ENCODE measurements at regions not wholly inside any gene's neighbourhood (a gene's known extent, or its start where the extent isn't known, plus 50 kb on each side); places are given as distances from the start of the nearest gene placed in this dataset.
"Not testable (repeated sequence)": the region's sequence is repeated elsewhere in the genome, so short reads cannot be mapped to it uniquely, and the experiment has no call there.

DNA sequence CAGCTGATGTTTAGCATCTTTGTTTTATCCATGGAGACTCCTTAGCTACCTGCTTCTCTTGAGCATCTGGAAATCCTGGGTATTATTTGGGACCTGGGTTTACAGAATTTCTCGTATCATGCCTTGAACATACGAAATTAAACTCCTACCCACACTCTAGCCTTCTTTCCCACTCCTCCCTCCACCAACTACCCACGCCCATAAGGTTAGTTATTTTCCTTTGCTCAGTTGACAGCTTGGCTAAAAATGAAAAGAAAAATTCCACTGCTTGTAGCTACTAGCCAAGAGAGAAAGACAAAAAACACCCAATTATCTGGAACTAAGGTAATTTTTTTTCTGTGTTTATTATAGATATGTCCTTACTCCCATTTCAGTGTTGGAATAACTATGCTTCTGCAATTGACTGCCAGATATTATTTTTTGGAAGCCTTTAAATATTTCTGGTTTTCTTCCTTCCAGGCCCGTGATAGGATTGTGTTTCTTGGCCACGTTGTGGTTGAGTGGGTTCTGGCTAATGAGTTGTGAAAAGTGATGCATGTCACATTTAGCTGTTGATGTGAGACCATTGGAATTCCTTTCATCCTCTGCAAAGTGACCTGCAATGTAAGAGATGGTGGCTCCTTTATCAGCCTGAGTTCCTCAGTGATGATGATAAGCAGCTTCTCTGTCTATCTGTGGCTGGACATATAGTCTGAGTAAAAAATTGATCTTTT lies 308.1 kb downstream of the LRRC70 start:
- Mint-ChIP-seq H3K27ac (ENCODE audit: unreplicated experiment) (no peak overlapping the region), H3K4me1 (ENCODE audit: low read depth, unreplicated experiment) (no peaks in the 10 kb centered on the region), H3K27me3 (ENCODE audit: unreplicated experiment) (no peaks in the 10 kb centered on the region), H3K36me3 (ENCODE audit: insufficient read depth, unreplicated experiment) (no peaks in the 10 kb centered on the region), H3K4me3 (ENCODE audit: low read depth, unreplicated experiment) (no peak overlapping the region), H3K9me3 (ENCODE audit: low read depth, unreplicated experiment) (no peaks in the 10 kb centered on the region)
- TF ChIP-seq, protein P1, sequence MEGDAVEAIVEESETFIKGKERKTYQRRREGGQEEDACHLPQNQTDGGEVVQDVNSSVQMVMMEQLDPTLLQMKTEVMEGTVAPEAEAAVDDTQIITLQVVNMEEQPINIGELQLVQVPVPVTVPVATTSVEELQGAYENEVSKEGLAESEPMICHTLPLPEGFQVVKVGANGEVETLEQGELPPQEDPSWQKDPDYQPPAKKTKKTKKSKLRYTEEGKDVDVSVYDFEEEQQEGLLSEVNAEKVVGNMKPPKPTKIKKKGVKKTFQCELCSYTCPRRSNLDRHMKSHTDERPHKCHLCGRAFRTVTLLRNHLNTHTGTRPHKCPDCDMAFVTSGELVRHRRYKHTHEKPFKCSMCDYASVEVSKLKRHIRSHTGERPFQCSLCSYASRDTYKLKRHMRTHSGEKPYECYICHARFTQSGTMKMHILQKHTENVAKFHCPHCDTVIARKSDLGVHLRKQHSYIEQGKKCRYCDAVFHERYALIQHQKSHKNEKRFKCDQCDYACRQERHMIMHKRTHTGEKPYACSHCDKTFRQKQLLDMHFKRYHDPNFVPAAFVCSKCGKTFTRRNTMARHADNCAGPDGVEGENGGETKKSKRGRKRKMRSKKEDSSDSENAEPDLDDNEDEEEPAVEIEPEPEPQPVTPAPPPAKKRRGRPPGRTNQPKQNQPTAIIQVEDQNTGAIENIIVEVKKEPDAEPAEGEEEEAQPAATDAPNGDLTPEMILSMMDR (IDR thresholded peaks at IDR 0.05; ENCODE audit: unreplicated experiment): no peak
- intact Hi-C loops (cut with micrococcal nuclease; ENCODE audit: unreplicated experiment): no loop called here
- CTCF ChIA-PET: interaction anchor here (0.7 kb wide), 1 partner anchor 427 kb away, joined by 3 read pairs; no protein-coding TSS in a partner anchor
- DNase-seq: peak; percentile 3
- no TSS peak for BruUV-seq (replicated peaks)

DNA sequence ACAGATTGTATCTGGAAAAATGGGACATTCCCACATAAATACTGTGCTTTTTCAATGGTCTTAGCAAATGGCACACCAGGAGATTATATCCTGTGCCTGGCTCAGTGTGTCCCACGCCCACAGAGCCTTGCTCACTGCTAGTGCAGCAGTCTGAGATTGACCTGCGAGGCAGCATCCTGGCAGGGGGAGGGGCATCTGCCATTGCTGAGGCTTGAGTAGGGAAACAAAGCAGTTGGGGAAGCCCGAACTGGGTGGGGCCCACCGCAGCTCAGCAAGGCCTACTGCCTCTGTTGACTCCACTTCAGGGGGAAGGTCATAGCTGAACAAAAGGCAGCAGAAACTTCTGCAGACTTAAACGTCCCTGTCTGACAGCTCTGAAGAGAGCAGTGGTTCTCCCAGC lies 258.7 kb downstream of the LRRC70 start:
- peaks cover 12% of the 10 kb centered on the region for H3K9me3 Mint-ChIP-seq (ENCODE audit: low read depth, unreplicated experiment)
- H3K27ac Mint-ChIP-seq (ENCODE audit: unreplicated experiment); H3K36me3 Mint-ChIP-seq (ENCODE audit: insufficient read depth, unreplicated experiment); CTCF ChIA-PET; H3K4me1 Mint-ChIP-seq (ENCODE audit: low read depth, unreplicated experiment); H3K27me3 Mint-ChIP-seq (ENCODE audit: unreplicated experiment); H3K4me3 Mint-ChIP-seq (ENCODE audit: low read depth, unreplicated experiment); BruUV-seq (replicated peaks); intact Hi-C loops (cut with micrococcal nuclease; ENCODE audit: unreplicated experiment); DNase-seq: not testable (repeated sequence)

DNA sequence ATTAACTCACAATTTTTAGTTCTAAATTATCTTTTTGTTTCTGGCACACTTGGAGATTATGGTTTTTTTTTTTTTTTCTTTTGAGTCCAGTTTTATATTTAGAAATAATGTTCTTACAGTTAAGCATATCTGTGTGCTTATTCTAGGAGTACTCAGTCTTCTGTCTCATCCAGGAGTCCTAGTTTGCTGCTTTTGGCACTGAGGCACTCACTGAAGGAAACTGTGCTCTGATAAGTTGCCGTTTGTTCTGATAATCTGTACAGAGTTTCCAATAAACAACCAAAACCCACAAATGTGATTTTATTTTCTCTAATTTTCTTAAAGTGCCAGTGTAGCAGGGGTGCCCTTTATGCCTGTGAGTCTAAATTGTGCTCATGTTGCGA lies 251.0 kb downstream of the LRRC70 start:
- no peak for DNase-seq
- no TSS peak for BruUV-seq (replicated peaks)
- intact Hi-C loops (cut with micrococcal nuclease; ENCODE audit: unreplicated experiment): no loop called here
- CTCF ChIA-PET: no interaction called here
- Mint-ChIP-seq H3K27me3 (ENCODE audit: unreplicated experiment) (no peaks in the 10 kb centered on the region), H3K4me1 (ENCODE audit: low read depth, unreplicated experiment) (no peaks in the 10 kb centered on the region), H3K36me3 (ENCODE audit: insufficient read depth, unreplicated experiment) (no peaks in the 10 kb centered on the region), H3K27ac (ENCODE audit: unreplicated experiment) (no peak overlapping the region), H3K9me3 (ENCODE audit: low read depth, unreplicated experiment) (peaks cover 3% of the 10 kb centered on the region), H3K4me3 (ENCODE audit: low read depth, unreplicated experiment) (no peak overlapping the region)
- TF ChIP-seq, protein P1 (IDR thresholded peaks at IDR 0.05; ENCODE audit: unreplicated experiment): no peak

DNA sequence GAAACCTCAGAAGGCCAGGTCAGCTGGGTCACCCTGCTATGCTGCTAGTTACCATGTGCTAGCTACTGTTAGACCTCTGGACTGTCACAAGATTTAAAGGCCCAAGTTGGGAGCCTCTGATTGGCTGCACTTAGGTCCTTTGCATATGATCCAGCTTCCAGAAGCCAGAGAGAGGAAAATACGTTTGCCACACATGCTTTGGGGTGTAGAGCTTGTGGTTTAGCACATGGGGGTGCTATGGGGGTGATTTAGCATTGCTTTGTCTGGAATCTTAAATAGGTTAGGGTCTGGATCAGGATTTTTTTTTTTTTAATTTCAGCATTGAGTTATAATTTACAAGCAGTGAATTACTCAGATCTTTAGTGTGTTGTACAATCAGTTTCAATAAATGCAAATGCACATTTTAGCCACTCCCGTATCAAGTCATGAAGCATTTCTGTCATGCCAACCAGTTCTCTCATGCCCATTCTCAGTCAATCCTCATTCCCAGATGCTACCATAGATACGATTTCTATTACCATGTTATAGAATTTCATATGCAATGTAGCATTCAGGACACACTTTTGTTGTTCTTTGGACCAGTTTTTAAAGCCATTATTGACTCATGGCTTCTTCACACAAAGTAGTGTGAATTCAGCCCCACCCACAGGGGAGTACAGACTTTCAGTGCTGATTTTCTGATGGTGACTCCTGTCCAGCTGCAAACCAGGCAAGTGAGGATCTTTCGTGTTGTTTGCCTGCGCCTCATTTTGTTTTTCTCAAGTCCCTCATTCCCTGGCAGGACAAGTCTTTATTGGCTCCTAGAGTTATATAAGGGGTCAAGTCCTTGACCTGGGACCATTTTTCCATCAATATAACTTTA lies 250.4 kb downstream of the LRRC70 start:
- H3K27me3 Mint-ChIP-seq (ENCODE audit: unreplicated experiment): no peaks in the 10 kb centered on the region
- TF ChIP-seq, protein P1 (IDR thresholded peaks at IDR 0.05; ENCODE audit: unreplicated experiment): no peak
- peaks cover 3% of the 10 kb centered on the region for H3K9me3 Mint-ChIP-seq (ENCODE audit: low read depth, unreplicated experiment)
- intact Hi-C loops (cut with micrococcal nuclease; ENCODE audit: unreplicated experiment): no loop called here
- H3K27ac Mint-ChIP-seq (ENCODE audit: unreplicated experiment): no peak overlapping the region
- no peaks in the 10 kb centered on the region for H3K36me3 Mint-ChIP-seq (ENCODE audit: insufficient read depth, unreplicated experiment)
- DNase-seq: no peak
- no TSS peak for BruUV-seq (replicated peaks)
- CTCF ChIA-PET: no interaction called here
- no peak overlapping the region for H3K4me3 Mint-ChIP-seq (ENCODE audit: low read depth, unreplicated experiment)
- no peaks in the 10 kb centered on the region for H3K4me1 Mint-ChIP-seq (ENCODE audit: low read depth, unreplicated experiment)

All from Calu3 (cell line).